GM23338 (cell line): ENCODE measurements at regions not wholly inside any gene's neighbourhood (a gene's known extent, or its start where the extent isn't known, plus 50 kb on each side); places are given as distances from the start of the nearest gene placed in this dataset.

Source experiments
- ATAC-seq: fragments of 200-7000 bp; cut with Tn5 transposase; 3 replicates; pipeline ENCODE4 v1.9.1; 2020
- DNase-seq: peaks from one replicate; pipeline ENCODE4 v3.0.0-alpha.2; 2015; ENCODE audit warnings: low spot score
- H2AFZ ChIP-seq: fragments of 200-600 bp; sonication (generic); 2 replicates; pipeline ENCODE4 v1.8.0; 2016; ENCODE audit warnings: antibody characterized with exemption, mild to moderate bottlenecking, moderate library complexity
- H3F3A ChIP-seq: fragments of 200-600 bp; sonication (generic); replicated peaks from 2 replicates; pipeline ENCODE4 v1.8.0; 2017; ENCODE audit warnings: antibody characterized with exemption, mixed run types, low read depth
- H3K27ac ChIP-seq: fragments of 200-600 bp; sonication (generic); 2 replicates; pipeline ENCODE4 v1.6.1; 2016; ENCODE audit warnings: low read depth
- H3K27me3 ChIP-seq: fragments of 200-600 bp; sonication (generic); 2 replicates; pipeline ENCODE4 v1.8.0; 2016; ENCODE audit warnings: mild to moderate bottlenecking, mixed run types, moderate library complexity; ENCODE audit not compliant: insufficient read depth
- H3K36me3 ChIP-seq: fragments of 200-600 bp; sonication (generic); 2 replicates; pipeline ENCODE4 v1.8.0; 2016; ENCODE audit warnings: mild to moderate bottlenecking; ENCODE audit not compliant: insufficient read depth
- H3K4me1 ChIP-seq: fragments of 200-600 bp; sonication (generic); 2 replicates; pipeline ENCODE4 v1.8.0; 2016; ENCODE audit warnings: mild to moderate bottlenecking, moderate library complexity; ENCODE audit not compliant: insufficient read depth
- H3K4me2 ChIP-seq: fragments of 200-600 bp; sonication (generic); 2 replicates; pipeline ENCODE4 v1.7.1; 2017; ENCODE audit warnings: mixed run types
- H3K4me3 ChIP-seq: fragments of 200-600 bp; sonication (generic); 2 replicates; pipeline ENCODE4 v1.6.1; 2016; ENCODE audit warnings: mixed run types
- H3K79me2 ChIP-seq: fragments of 200-600 bp; sonication (generic); replicated peaks from 2 replicates; pipeline ENCODE4 v1.8.0; 2017; ENCODE audit warnings: mild to moderate bottlenecking; ENCODE audit not compliant: insufficient read depth
- H3K9me2 ChIP-seq: fragments of 200-600 bp; sonication (generic); 2 replicates; pipeline ENCODE4 v1.8.0; 2017; ENCODE audit not compliant: insufficient read depth
- H4K20me1 ChIP-seq: fragments of 200-600 bp; sonication (generic); replicated peaks from 2 replicates; pipeline ENCODE4 v1.8.0; 2017; ENCODE audit warnings: mild to moderate bottlenecking; ENCODE audit not compliant: insufficient read depth
- H3K27ac Mint-ChIP-seq: 2 replicates; pipeline ENCODE4 v1.8.0; 2020; ENCODE audit warnings: inconsistent platforms, mild to moderate bottlenecking, moderate library complexity, mixed read lengths
- H3K27me3 Mint-ChIP-seq: 3 replicates; pipeline ENCODE4 v1.8.0; 2022; ENCODE audit warnings: low read depth, mild to moderate bottlenecking, moderate library complexity, mixed read lengths, inconsistent platforms; ENCODE audit not compliant: insufficient read depth, poor library complexity
- H3K36me3 Mint-ChIP-seq: 3 replicates; pipeline ENCODE4 v1.8.0; 2021; ENCODE audit warnings: low read depth, mild to moderate bottlenecking, inconsistent platforms, moderate library complexity, mixed read lengths
- H3K4me1 Mint-ChIP-seq: 3 replicates; pipeline ENCODE4 v1.8.0; 2020; ENCODE audit warnings: mild to moderate bottlenecking, inconsistent platforms, mixed read lengths
- H3K4me3 Mint-ChIP-seq: 3 replicates; pipeline ENCODE4 v1.8.0; 2021; ENCODE audit warnings: moderate library complexity, mild to moderate bottlenecking, inconsistent platforms, mixed read lengths
- H3K9me3 Mint-ChIP-seq: 3 replicates; pipeline ENCODE4 v1.8.0; 2020; ENCODE audit warnings: moderate library complexity, mild to moderate bottlenecking, inconsistent platforms, mixed read lengths
- CREB1 ChIP-seq: fragments of 250-450 bp; sonication (Bioruptor Pico); IDR thresholded peaks from 2 replicates; pipeline ENCODE4 v1.5.0; 2020; ENCODE audit warnings: low read depth, mild to moderate bottlenecking, moderate library complexity
- EZH2 ChIP-seq: fragments of 200-600 bp; sonication (generic); IDR thresholded peaks from one replicate; pipeline ENCODE4 v1.8.0; 2017; ENCODE audit warnings: antibody characterized with exemption, mild to moderate bottlenecking, low read depth; ENCODE audit not compliant: unreplicated experiment
- EZH2phosphoT487 ChIP-seq: fragments of 200-600 bp; sonication (generic); IDR thresholded peaks from one replicate; pipeline ENCODE4 v1.8.1; 2018; ENCODE audit warnings: antibody characterized with exemption; ENCODE audit not compliant: unreplicated experiment
- JUNB ChIP-seq: IDR thresholded peaks from one replicate; pipeline ENCODE4 v1.6.1; 2016; ENCODE audit warnings: antibody characterized with exemption; ENCODE audit not compliant: unreplicated experiment
- NANOG ChIP-seq: IDR thresholded peaks from 2 replicates; pipeline ENCODE4 v1.6.1; 2016; ENCODE audit warnings: antibody characterized with exemption, borderline replicate concordance
- POLR2AphosphoS5 ChIP-seq: IDR thresholded peaks from 2 replicates; pipeline ENCODE4 v1.6.1; 2016; ENCODE audit warnings: antibody characterized with exemption, low read depth
- STAT1 ChIP-seq: IDR thresholded peaks from one replicate; pipeline ENCODE4 v1.6.1; 2016; ENCODE audit warnings: antibody characterized with exemption; ENCODE audit not compliant: unreplicated experiment
- ZNF114 ChIP-seq: fragments of 250-450 bp; sonication (Bioruptor Pico); IDR thresholded peaks from 2 replicates; pipeline ENCODE4 v1.5.0; 2020; ENCODE audit warnings: mild to moderate bottlenecking, moderate library complexity
- ZNF331 ChIP-seq: fragments of 250-450 bp; sonication (Bioruptor Pico); IDR thresholded peaks from 2 replicates; pipeline ENCODE4 v1.5.0; 2020; ENCODE audit warnings: low read depth, mild to moderate bottlenecking, moderate library complexity
- TF ChIP-seq, protein P1 (sequence below): IDR thresholded peaks from one replicate; pipeline ENCODE4 v1.6.1; 2018; ENCODE audit warnings: antibody characterized with exemption; ENCODE audit not compliant: unreplicated experiment
- TF ChIP-seq, protein P2 (sequence below): fragments of 250-450 bp; sonication (Bioruptor Pico); IDR thresholded peaks from 2 replicates; pipeline ENCODE4 v1.5.0; 2020; ENCODE audit warnings: mild to moderate bottlenecking, moderate library complexity
- TF ChIP-seq, protein P3 (sequence below), 2 experiments: fragments of 200-600 bp in 1 of 2; sonication (generic) in 1 of 2; conservative IDR thresholded peaks; 2 replicates each; pipeline versions ENCODE4 v1.5.1 to v1.6.1; 2016 to 2017; ENCODE audit warnings: antibody characterized with exemption in 2 of 2, low read depth in 2 of 2, mild to moderate bottlenecking in 2 of 2, moderate library complexity in 1 of 2
- TF ChIP-seq, protein P4 (sequence below): IDR thresholded peaks from 2 replicates; pipeline ENCODE4 v1.6.1; 2016; ENCODE audit warnings: antibody characterized with exemption

DNA sequence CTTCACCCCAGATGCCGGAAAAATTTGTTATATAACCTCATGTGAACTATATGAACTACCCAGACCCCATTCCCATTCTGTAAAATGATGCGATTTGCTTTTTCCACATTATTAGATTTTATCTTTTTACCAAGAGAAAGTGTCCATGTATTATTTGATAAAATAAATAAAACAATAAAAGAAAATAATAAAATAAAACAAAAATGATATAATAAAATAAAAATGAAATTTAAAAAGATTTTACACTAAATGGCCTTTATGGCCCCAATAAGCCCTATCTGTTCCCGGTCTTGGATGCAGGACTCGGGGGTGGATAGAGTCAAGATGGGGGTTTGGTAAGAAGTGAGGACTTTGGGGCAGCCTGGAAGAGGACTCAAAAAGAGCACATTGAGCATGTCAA lies 357.2 kb downstream of the MATN1 start:
- no peak for TF ChIP-seq CREB1 (CRISPR knock-in tag)
- no peak for TF ChIP-seq NANOG
- TF ChIP-seq EZH2 = no peak
- TF ChIP-seq, protein P1, sequence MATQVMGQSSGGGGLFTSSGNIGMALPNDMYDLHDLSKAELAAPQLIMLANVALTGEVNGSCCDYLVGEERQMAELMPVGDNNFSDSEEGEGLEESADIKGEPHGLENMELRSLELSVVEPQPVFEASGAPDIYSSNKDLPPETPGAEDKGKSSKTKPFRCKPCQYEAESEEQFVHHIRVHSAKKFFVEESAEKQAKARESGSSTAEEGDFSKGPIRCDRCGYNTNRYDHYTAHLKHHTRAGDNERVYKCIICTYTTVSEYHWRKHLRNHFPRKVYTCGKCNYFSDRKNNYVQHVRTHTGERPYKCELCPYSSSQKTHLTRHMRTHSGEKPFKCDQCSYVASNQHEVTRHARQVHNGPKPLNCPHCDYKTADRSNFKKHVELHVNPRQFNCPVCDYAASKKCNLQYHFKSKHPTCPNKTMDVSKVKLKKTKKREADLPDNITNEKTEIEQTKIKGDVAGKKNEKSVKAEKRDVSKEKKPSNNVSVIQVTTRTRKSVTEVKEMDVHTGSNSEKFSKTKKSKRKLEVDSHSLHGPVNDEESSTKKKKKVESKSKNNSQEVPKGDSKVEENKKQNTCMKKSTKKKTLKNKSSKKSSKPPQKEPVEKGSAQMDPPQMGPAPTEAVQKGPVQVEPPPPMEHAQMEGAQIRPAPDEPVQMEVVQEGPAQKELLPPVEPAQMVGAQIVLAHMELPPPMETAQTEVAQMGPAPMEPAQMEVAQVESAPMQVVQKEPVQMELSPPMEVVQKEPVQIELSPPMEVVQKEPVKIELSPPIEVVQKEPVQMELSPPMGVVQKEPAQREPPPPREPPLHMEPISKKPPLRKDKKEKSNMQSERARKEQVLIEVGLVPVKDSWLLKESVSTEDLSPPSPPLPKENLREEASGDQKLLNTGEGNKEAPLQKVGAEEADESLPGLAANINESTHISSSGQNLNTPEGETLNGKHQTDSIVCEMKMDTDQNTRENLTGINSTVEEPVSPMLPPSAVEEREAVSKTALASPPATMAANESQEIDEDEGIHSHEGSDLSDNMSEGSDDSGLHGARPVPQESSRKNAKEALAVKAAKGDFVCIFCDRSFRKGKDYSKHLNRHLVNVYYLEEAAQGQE = no peak
- no peak for TF ChIP-seq ZNF331 (CRISPR knock-in tag)
- no peak for TF ChIP-seq ZNF114
- TF ChIP-seq, protein P2, sequence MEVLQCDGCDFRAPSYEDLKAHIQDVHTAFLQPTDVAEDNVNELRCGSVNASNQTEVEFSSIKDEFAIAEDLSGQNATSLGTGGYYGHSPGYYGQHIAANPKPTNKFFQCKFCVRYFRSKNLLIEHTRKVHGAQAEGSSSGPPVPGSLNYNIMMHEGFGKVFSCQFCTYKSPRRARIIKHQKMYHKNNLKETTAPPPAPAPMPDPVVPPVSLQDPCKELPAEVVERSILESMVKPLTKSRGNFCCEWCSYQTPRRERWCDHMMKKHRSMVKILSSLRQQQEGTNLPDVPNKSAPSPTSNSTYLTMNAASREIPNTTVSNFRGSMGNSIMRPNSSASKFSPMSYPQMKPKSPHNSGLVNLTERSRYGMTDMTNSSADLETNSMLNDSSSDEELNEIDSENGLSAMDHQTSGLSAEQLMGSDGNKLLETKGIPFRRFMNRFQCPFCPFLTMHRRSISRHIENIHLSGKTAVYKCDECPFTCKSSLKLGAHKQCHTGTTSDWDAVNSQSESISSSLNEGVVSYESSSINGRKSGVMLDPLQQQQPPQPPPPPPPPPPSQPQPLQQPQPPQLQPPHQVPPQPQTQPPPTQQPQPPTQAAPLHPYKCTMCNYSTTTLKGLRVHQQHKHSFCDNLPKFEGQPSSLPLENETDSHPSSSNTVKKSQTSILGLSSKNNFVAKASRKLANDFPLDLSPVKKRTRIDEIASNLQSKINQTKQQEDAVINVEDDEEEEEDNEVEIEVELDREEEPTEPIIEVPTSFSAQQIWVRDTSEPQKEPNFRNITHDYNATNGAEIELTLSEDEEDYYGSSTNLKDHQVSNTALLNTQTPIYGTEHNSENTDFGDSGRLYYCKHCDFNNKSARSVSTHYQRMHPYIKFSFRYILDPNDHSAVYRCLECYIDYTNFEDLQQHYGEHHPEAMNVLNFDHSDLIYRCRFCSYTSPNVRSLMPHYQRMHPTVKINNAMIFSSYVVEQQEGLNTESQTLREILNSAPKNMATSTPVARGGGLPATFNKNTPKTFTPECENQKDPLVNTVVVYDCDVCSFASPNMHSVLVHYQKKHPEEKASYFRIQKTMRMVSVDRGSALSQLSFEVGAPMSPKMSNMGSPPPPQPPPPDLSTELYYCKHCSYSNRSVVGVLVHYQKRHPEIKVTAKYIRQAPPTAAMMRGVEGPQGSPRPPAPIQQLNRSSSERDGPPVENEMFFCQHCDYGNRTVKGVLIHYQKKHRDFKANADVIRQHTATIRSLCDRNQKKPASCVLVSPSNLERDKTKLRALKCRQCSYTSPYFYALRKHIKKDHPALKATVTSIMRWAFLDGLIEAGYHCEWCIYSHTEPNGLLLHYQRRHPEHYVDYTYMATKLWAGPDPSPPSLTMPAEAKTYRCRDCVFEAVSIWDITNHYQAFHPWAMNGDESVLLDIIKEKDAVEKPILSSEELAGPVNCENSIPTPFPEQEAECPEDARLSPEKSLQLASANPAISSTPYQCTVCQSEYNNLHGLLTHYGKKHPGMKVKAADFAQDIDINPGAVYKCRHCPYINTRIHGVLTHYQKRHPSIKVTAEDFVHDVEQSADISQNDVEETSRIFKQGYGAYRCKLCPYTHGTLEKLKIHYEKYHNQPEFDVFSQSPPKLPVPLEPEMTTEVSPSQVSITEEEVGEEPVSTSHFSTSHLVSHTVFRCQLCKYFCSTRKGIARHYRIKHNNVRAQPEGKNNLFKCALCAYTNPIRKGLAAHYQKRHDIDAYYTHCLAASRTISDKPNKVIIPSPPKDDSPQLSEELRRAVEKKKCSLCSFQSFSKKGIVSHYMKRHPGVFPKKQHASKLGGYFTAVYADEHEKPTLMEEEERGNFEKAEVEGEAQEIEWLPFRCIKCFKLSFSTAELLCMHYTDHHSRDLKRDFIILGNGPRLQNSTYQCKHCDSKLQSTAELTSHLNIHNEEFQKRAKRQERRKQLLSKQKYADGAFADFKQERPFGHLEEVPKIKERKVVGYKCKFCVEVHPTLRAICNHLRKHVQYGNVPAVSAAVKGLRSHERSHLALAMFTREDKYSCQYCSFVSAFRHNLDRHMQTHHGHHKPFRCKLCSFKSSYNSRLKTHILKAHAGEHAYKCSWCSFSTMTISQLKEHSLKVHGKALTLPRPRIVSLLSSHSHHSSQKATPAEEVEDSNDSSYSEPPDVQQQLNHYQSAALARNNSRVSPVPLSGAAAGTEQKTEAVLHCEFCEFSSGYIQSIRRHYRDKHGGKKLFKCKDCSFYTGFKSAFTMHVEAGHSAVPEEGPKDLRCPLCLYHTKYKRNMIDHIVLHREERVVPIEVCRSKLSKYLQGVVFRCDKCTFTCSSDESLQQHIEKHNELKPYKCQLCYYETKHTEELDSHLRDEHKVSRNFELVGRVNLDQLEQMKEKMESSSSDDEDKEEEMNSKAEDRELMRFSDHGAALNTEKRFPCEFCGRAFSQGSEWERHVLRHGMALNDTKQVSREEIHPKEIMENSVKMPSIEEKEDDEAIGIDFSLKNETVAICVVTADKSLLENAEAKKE (CRISPR knock-in tag) = no peak
- TF ChIP-seq EZH2phosphoT487 = no peak
- TF ChIP-seq POLR2AphosphoS5 = no peak
- TF ChIP-seq STAT1 = no peak
- TF ChIP-seq JUNB = no peak
- TF ChIP-seq, protein P3, sequence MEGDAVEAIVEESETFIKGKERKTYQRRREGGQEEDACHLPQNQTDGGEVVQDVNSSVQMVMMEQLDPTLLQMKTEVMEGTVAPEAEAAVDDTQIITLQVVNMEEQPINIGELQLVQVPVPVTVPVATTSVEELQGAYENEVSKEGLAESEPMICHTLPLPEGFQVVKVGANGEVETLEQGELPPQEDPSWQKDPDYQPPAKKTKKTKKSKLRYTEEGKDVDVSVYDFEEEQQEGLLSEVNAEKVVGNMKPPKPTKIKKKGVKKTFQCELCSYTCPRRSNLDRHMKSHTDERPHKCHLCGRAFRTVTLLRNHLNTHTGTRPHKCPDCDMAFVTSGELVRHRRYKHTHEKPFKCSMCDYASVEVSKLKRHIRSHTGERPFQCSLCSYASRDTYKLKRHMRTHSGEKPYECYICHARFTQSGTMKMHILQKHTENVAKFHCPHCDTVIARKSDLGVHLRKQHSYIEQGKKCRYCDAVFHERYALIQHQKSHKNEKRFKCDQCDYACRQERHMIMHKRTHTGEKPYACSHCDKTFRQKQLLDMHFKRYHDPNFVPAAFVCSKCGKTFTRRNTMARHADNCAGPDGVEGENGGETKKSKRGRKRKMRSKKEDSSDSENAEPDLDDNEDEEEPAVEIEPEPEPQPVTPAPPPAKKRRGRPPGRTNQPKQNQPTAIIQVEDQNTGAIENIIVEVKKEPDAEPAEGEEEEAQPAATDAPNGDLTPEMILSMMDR (conservative IDR thresholded peaks at IDR 0.05; ENCODE audit: low read depth in 2 of 2) = no peak
- TF ChIP-seq, protein P4, sequence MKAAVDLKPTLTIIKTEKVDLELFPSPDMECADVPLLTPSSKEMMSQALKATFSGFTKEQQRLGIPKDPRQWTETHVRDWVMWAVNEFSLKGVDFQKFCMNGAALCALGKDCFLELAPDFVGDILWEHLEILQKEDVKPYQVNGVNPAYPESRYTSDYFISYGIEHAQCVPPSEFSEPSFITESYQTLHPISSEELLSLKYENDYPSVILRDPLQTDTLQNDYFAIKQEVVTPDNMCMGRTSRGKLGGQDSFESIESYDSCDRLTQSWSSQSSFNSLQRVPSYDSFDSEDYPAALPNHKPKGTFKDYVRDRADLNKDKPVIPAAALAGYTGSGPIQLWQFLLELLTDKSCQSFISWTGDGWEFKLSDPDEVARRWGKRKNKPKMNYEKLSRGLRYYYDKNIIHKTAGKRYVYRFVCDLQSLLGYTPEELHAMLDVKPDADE = no peak
- Mint-ChIP-seq H3K36me3 (no peaks in the 10 kb centered on the region), H3K4me1 (peaks cover 15% of the 10 kb centered on the region; the same call in 2 of the 3 replicates), H3K9me3 (no peaks in the 10 kb centered on the region), H3K27ac (no peak overlapping the region), H3K4me3 (no peak overlapping the region), H3K27me3 (peaks cover 5% of the 10 kb centered on the region)
- H3K27me3 ChIP-seq = no peaks in the 10 kb centered on the region
- DNase-seq (no peak), ATAC-seq (no peak)
- H3F3A ChIP-seq = no peaks in the 10 kb centered on the region
- H3K4me1 ChIP-seq = peaks cover 3% of the 10 kb centered on the region; the same call in 1 of the 2 replicates
- no peaks in the 10 kb centered on the region for H3K36me3 ChIP-seq
- no peaks in the 10 kb centered on the region for H3K79me2 ChIP-seq
- no peak overlapping the region for H3K4me2 ChIP-seq
- no peaks in the 10 kb centered on the region; the same call in 1 of the 2 replicates for H3K9me2 ChIP-seq
- H2AFZ ChIP-seq = no peak overlapping the region
- H3K4me3 ChIP-seq = no peak overlapping the region
- no peaks in the 10 kb centered on the region for H4K20me1 ChIP-seq
- H3K27ac ChIP-seq = no peak overlapping the region
